ENCODE measurements at regions not wholly inside any gene's neighbourhood (a gene's known extent, or its start where the extent isn't known, plus 50 kb on each side); places are given as distances from the start of the nearest gene placed in this dataset.
"Not testable (repeated sequence)": the region's sequence is repeated elsewhere in the genome, so short reads cannot be mapped to it uniquely, and the experiment has no call there.

- DNase-seq, result peak in 3 of 4 experiments; percentile 36 to 49 (median 40)
These were observed 84.3 kb upstream of the NCOR2 start for GRCh38 chr12:124651516-124652273.

DNA sequence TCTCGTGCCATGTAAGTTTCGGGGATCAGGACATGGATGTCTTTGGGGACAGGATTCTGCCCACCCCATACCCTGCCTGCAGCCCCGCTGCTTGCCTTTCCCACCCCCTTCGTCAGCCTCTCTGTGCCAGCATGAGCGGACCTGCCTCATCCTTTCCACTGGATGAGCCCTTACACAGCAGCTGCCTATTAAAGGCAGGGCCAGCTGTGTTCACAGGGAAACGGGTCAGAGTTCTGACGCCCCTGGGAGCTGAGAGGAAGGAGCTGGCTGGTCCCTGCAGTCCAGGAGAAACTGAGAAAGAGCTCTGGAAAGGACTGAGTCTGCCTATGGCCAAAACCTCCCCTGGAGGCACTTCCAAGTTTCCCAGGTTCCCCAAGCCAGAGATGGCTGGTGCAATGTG, 83.5 kb upstream of the NCOR2 start:
- DNase-seq, result no peak

- no peak for DNase-seq
These were observed 81.4 kb upstream of the NCOR2 start for GRCh38 chr12:124648710-124649384.

DNA sequence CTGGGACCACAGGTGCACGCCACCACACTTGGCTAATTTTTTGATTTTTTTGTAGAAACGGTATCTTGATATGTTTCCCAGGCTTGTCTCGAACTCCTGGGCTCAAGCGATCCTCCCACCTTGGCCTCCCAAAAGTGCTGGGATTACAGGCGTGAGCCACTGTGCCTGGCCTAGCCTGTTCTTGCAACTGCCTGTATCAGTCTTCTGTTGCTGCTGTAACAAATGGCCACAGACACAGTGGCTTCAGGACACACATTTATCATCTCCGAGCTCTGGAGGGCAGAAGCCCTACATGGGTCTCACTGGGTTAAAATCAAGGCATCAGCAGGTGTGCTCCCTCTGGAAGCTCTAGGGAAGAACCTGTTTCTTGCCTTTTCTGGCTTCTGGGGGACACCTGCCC, 79.9 kb upstream of the NCOR2 start:
- no peak for DNase-seq

- DNase-seq, result peak; percentile 89 to 94 (median 92)
These were observed 79.2 kb upstream of the NCOR2 start for GRCh38 chr12:124646385-124647230.

- no peak for DNase-seq
These were observed 78.3 kb upstream of the NCOR2 start for GRCh38 chr12:124645530-124646244.

GRCh38 chr12:124643768-124644167, 76.4 kb upstream of the NCOR2 start:
- DNase-seq, result not testable (repeated sequence)

- DNase-seq, result no peak
These were observed 74.7 kb upstream of the NCOR2 start for GRCh38 chr12:124642105-124642504.

GRCh38 chr12:124641591-124641990, 74.2 kb upstream of the NCOR2 start:
- DNase-seq, result no peak

- peak; percentile 74 to 89 (median 85) for DNase-seq
These were observed 72.6 kb upstream of the NCOR2 start for GRCh38 chr12:124640056-124640455.

DNA sequence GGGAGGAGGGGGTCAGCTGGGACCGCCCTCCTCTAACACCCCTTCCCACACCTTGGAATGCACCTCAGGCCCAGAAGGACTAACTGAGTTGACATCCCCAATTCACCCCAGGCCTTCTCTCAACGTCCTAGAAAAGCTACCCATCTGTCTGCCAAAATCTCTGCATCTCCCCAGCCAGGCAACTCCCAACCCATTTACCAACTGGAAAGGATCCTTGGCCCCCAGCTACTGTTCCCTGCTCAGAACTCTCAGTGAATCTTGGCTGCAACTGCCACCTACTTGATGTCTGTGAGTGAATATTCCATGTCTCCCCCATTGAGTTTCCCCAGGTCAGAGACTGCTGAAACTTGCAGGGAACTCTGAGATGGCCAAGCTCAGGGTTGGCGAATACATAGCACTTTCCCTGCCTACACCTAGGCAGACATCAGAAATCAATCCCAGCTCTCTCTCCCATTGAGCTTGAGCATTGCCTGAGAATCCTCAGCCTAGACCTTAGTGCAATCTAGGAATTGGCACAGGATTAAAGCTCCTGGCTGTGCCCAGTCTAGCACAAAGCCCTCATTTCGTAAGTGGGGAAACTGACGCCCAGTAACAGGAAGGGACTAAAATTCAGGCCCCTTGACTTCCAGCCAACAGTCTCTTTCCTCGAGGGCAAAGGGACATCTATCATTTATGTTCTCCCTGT, 71.9 kb upstream of the NCOR2 start:
- DNase-seq, result no peak

DNA sequence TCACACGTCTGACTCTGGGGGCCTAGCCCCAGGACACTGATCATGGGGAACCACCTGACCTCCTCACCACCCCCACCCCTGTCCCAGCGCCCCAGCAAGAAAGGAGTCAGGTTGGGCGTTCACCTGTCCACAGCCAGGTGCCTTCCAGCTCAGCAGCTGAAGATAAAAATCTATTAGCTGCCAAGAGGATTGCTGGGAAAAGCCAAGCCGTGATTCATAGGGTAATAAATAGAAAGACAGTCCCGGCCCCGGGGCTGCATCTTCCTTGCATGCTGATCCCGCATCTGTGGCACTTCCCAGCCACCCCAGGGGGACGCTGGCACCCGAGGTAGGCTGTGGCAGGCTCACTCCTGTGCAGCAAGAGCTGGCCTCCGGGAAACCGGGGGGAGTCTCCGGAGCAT, 70.2 kb upstream of the NCOR2 start:
- DNase-seq, result no peak

- DNase-seq, result no peak
These were observed 69.8 kb upstream of the NCOR2 start for GRCh38 chr12:124637163-124637562.

GRCh38 chr12:124636138-124636978, 68.9 kb upstream of the NCOR2 start:
- peak; percentile 46 to 73 (median 59) for DNase-seq

- no peak for DNase-seq
These were observed 67.9 kb upstream of the NCOR2 start for GRCh38 chr12:124635316-124635715.

DNA sequence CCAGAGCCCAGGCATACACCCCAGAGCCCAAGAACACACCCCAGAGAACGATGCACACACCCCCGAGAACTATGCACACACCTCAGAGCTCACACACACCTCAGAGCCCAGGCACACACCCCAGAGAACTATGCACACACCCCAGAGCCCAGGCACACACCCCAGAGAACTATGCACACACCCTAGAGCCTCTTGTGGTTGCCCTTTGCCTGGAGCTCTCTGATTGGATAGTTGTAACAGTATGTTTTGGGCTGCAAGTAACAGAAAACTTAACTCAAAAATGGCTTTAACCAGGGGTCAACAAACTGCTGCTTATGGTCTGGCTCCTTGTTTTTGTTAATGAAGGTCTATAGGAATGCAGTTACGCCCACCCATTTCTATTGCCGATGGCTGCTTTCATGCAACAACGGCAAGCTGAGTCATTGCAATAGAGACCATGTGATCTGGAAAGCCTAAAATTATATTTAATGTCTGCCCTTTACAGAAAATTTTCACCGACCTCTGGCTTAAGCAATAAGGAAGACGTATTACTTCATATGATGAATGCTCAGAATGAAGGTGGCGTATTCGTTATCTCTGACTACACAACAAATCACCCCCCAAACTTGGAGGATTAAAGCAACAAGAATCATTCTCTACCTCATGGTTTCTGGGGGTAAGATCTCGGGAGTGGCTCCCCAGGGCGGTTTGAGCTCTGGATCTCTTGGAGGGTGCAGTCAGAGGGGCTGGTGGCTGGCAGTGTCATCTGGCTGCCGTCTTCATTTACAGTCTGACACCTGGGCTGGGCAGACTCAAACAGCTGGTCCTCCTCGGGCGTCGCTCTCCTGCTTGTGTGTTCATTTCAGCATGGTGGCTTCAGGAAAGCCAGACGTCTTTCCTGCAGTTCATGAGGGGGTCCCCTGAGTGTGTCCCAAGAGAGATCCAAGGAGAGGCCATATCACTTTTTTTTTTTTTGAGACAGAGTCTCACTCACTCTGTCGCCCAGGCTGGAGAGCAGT, 66.3 kb upstream of the NCOR2 start:
- DNase-seq, result peak; percentile 56 to 89 (median 79)

- no peak for DNase-seq
These were observed 65.1 kb upstream of the NCOR2 start for GRCh38 chr12:124632519-124632984.

DNA sequence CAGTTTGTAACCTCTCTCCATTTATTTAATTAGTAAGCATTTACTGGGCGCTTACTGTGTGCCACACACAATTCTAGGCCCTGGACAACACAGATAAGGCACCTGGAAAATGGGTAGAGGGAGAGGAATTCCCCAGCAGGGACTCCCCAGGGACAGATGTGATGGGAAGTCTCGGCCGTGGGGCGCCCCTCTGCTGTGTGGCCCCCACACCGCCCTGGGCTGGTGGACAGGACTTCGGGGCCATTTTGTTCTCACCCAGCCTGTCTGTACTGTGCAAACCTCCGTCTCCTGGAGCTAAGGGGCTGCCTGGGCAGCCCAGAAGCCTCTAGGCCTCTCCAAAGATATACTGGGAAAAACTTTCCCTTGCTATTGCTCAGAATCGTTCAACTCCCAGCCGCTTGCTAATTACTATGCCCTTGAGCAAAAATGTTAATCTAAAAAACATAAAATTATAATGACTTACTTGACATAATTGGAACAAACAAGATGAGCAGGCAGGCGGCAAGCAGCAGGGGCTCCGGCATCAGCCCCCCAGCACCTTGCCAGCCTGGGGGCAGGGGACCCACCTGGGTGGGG, 64.4 kb upstream of the NCOR2 start:
- no peak for DNase-seq

- DNase-seq, result no peak
These were observed 63.4 kb upstream of the NCOR2 start for GRCh38 chr12:124630791-124631313.

Measured in suppressor macrophage (primary cell).